Stimulated activated CD4-positive, alpha-beta T cell treated with anti-CD3 and anti-CD28 coated beads, Interleukin-1b, Interleukin-23, amount 100 ng/mL, for 1 hour (primary cell): ENCODE measurements at regions not wholly inside any gene's neighbourhood (a gene's known extent, or its start where the extent isn't known, plus 50 kb on each side); places are given as distances from the start of the nearest gene placed in this dataset.
"Not testable (repeated sequence)": the region's sequence is repeated elsewhere in the genome, so short reads cannot be mapped to it uniquely, and the experiment has no call there.

Source experiments
- DNase-seq, 2 donors: peaks; one replicate each; pipeline ENCODE4 v3.0.0-alpha.2; 2020; ENCODE audit warnings: low read depth in 2 of 2

DNA sequence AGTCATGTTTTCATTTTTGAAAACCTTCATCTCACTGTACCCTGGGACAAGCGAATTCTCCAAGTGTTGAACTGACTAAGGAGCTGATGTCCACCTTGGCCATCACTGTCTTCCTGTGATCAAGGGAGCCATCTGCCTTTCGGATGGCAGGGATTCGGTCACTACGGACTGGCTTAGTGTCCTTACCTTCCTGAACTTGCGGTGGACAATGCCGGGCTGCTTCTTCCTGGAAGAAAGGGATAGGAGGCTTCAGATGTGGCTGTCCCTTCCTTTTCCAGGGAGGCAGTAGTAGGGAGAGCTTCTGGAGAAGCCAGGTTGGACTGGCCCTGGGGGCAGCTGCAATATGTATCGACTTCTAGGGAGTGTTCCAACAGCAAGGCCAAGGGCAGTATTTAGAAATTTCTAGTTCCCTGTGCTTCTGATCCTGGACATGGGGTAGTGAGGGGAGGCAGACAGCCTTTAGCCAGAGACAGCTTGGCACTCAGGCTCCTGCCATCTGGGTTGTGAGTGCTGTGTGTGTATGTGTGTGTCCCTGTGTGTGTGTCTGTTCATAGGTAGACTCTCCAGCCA lies 114.6 kb downstream of the IER5 start:
- DNase-seq, result no peak

DNA sequence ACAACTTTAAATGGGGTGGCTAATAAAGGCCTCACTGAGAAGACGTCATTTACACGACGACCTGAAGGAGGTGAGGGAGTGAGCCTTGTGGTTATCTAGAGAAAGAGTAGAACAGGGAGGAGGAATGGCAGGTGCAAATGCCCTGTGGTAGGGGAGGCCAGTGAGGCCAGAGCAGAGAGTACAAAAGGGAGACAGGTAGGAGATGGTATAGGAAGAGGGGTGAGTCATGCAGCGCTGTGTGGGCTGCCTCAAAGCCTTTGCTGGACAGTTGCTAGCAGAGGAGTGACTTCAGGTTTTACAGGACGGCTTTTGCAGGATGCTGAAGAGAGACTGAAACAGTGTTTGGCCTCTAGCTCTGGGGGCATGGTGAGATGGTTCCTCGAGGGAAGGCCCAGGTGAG lies 116.0 kb downstream of the IER5 start:
- DNase-seq, result no peak

DNA sequence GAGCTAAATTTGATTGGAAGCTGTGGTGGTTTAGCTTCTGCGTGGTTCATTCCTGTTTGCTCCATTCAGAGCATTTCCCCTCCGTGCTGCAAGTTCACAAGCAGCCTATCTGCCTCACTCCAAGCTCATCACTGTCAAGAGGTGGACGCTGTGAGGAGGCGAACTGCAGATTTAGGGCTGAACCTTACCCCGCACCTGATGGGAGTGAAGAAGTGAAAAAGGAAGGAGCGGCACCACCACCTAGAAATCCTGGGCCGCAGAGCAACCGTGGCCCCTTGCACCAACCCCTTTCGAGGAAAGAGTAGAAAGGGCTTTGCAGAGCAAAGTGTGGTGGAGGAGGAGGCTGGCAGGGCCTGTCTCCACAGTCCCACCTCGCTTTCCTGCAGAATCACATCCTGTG lies 117.4 kb downstream of the IER5 start:
- DNase-seq, result no peak

DNA sequence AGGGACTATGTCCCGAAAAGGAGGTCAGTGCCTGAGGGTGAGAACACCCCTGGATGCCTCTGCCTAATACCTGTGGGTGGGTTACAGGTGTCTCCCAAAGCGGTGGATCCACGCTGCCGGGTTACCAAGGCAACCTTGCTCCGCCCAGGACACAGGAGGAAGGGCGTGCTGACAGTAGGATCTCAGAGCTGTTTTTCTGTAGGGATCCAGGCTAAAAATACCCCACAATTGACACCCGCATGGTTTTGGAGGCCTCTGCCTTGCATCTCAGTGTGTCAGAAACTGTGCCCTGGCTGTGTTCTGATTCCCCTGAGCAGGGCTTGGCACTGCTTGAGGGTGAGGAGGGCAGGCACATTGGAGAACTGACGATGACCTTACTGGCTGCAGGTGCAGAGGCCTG lies 118.0 kb downstream of the IER5 start:
- DNase-seq, result no peak

DNA sequence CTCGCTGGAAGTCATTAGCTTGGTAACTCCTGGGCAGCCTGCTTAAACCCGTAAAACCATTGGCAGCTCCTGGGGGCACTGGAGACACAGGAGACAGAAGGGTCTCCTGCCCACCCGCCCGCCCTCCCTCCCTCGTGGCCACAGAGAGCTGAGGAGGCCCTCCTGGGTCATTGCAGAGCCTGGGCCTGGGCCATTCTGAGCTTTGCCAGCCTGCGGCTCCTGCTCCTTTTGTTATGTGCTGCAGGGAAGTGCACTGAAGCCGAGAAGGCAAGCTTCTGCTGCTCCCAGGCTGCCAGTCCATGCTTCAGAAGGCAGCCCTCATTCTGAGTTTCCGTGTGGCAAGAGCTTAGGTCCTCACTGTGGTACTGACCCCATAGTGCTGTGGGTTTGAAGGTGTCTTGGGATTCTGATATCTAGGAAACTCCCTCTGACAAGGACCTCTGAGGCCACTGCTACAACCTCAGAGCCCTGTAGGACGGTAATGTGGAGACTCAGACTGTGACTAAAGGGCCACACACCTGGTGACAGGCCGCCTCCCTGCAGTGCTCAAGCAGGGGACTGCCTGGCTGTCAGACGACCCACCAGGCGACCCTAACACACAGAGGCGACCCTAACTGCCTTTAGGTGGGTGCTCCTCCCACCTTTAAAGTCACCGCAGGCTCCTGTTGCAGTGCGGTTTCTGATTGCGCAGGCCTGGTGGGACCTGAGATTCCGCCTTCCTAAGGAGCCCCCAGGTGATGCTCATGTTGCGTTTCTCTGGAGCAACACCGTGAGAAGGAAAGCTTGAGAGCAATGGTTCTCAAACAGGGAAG lies 118.7 kb downstream of the IER5 start:
- no peak for DNase-seq

DNA sequence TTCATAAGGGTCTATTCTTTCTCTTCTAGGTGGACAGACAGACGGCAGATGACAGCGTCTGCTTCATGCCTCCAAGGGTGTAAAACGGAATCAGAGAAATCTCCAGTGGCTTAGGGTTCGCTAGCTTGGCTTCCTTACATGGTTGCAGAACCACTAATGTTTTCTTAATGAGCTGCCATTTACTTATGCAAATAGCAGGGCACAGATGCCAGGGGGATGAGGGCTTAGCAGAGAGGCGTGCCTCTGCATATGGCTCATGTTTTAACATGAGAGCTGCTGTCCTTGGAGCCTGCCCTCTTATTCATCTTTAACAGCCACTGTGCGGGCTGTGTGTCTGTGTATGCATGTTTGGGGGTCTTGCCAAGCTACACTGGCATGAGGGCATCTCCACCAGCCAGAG lies 119.6 kb downstream of the IER5 start:
- no peak for DNase-seq

DNA sequence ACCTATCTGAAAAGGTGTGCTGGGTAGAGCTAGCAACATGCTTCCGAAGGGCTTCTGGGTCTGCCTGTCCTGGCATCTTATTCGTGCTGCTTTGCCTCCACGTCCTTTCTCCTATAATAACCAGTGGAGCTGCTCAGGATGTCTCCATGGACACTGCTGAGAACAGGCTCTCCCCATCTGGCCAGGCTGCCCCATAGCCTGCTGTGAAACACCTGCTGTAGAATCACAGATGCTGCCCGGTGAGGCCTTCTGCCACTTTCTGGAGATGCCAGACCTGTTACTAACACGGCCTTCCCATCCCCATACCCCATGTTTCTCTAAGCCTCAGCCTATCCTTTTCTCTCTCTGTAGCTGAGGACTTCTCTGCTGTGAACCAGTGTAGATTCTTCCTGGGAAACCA lies 120.5 kb downstream of the IER5 start:
- DNase-seq, result no peak

DNA sequence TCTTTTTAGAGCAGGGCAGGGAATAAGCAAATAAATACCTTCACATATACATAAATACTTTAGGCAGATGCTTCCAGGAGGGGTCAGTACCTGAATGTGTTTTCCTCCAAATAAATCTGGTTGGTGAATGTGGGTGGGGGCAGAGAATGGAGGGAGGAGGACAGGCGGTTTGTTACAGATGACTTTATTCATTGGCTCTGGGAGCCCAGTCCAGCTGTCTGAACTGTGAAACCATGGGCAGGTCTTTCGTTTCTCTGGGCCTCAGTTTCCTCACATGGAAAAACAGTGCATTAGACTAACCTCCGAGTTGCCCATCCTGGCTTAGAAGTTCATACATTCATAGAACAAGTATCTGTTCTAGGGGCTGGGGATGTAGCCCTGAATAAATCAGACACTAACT lies 124.6 kb downstream of the IER5 start:
- no peak for DNase-seq

DNA sequence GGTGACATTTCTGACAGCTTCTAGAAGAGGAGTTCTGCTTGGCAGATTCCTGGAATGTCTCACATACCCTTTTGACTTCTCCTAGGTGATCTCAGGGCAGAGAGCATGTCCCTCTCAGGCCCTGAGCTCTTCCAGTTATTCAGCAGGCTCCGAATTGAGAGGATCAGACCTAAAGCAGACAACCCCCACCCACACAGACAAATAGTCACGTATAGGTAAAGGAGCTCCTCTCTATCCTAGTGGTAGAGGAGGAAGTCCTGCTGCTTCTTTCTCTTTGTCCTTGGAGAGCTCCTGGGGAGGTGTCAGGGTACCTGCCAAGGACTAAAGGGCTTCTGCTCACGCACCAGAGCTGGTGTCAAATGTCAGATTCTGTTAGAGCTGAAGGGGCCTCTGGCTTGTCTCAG lies 128.1 kb downstream of the IER5 start:
- DNase-seq, result no peak

DNA sequence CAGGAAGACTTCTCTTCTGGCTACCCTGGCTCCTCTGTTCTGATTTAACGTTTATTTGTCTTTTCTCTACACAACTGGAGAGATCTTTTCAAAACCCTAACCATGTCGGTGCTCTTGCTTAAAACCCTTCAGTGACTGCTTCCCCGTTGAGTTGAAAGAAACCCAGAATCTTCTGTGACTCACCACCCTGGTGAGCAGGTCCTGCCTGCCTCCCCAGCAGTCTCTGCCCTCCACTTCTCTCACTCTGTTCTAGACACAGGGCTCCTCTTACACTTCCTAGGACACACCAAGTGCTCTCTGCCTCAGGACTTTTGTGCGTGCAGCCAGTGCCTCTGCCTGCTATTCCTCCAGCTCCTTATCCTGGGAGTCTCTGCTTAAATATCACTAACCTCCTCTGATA lies 131.4 kb downstream of the IER5 start:
- DNase-seq, result no peak

DNA sequence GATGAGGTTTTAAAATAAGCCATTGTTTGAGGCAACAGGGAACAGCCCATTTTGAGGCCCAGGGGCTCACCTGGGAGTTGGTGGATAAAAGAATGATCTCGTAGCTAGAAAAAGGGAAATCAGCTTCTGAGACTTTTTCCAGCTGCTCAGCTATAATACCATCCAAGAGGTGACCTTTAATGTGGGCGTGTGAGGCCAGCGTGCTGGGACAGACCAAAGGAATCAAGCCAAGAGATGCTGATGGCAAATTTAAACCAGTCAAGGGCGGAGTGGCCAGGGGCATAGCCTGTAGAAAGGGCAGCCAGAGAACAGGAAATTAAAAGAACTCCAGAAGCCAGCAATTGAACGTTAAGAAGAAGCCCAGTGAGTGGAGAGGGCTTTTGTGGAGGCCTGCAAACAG lies 132.6 kb downstream of the IER5 start:
- no peak for DNase-seq

DNA sequence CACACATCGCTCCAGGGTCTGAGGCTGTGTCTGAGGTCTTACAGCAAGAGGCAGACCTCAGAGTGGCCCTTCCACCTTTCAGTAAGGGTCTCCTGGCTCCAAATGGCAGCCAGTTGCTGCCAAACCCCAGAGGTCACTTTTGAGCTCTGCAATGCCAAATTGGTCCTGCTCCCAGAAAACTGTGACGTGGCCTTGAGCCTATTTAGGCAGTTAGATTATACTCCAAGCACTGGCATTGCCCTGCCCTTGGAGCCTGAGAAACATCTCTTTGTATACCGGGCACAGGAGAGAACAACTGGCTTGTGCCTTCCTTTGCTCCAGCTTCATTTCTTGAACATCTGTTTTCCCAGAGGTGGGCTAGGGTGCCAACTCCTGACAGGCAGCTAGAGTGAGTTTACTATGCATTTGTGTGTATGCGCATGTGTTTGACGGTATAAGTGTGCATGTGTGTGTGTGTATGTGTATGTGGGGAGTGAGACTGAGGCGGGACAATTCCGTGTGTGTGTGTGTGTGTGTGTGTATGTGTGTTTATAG lies 134.5 kb downstream of the IER5 start:
- no peak for DNase-seq

DNA sequence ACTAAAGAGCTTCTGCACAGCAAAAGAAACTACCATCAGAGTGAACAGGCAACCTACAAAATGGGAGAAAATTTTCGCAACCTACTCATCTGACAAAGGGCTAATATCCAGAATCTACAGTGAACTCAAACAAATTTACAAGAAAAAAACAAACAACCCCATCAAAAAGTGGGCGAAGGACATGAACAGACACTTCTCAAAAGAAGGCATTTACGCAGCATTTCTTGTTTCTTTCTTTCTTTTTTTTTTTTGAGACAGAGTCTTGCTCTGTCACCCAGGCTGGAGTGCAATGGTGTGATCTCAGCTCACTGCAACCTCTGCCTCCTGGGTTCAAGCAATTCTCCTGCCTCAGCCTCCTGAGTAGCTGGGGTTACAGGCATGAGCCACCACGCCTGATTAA lies 138.2 kb downstream of the IER5 start:
- not testable (repeated sequence) for DNase-seq

DNA sequence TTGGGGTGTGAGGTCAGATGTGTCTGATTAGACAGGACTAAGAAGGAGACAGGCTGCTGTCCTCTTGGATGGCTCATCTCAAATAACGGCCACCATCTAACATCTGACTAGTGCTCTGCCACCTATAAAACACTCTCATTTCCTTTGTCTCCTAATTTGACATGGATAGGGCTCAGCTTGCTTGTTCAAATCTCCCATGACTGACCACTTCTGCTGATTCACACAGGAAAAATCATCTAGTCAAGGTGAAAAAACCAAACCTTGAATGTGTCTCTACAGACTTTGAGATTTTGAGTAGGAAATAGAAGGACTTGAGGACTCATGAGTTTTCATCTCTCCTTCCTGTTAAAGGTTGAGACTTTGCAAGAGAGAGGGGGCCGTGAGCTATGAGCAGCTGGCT lies 150.6 kb downstream of the IER5 start:
- DNase-seq, result no peak

DNA sequence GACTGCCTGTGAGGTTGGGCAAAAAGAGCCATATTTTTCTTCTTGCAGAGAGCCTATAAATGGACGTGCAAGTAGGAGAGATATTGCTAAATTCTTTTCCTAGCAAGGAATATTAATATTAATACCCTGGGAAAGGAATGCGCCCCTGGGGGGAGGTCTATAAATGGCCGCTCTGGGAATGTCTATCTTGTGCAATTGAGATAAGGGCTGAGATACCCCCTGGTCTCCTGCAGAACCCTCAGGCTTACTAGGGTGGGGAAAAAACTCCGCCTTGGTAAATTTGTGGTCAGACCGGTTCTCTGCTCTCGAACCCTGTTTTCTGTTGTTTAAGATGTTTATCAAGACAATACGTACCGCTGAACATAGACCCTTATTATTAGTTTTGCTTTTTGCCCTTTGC lies 157.8 kb downstream of the IER5 start:
- DNase-seq, result not testable (repeated sequence)

DNA sequence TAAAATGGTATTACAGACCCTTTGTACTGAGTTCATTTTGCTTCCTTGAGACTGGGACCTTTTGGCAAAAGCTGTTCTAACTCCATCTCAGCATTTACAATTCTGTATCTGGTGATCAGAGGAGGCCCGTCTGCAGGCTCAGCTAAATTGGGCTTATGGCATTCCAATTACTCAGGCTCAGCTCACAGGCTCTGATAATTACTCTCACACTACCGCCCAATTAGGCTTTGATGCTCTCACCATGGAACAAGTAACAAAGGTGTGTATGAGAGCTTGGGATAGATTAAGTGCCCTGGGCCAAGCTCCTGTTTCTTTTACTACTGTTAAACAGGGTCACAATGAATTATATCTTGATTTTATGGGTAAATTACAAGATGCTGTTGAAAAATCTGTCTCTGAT lies 159.9 kb downstream of the IER5 start:
- not testable (repeated sequence) for DNase-seq

DNA sequence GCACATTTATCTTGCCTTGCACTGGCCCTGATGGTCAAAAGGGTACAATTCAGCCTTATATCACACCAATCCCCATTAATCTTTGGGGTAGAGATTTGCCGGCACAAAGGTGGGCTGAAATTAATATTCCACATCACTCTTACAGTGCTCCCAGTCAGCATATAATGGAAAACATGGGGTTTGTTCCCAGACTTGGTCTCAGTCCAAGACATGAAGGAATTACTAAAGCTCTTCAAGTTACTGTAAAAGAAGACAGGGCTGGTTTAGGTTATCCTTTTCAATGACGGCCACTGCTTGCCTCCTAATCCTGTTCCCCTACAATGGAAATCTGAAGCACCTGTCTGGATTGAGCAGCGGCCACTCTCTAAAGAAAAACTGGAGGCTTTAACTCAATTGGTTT lies 160.7 kb downstream of the IER5 start:
- no peak for DNase-seq

DNA sequence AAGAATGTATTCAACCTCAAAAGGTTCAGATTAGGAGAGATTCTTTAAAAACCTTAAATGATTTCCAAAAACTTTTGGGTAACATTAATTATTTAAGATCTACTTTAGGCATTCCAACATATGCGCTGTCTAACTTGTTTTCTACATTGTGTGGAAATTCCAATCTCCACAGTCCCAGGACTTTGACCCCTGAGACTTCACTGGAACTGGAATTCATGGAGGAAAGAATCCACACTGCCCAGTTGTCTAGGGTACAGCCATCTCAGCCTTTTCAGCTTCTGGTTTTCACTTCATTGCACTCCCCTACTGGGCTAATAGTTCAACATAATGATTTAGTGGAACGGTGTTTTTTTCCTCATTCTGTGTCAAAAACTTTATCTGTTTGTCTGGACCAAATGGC lies 161.5 kb downstream of the IER5 start:
- no peak for DNase-seq

DNA sequence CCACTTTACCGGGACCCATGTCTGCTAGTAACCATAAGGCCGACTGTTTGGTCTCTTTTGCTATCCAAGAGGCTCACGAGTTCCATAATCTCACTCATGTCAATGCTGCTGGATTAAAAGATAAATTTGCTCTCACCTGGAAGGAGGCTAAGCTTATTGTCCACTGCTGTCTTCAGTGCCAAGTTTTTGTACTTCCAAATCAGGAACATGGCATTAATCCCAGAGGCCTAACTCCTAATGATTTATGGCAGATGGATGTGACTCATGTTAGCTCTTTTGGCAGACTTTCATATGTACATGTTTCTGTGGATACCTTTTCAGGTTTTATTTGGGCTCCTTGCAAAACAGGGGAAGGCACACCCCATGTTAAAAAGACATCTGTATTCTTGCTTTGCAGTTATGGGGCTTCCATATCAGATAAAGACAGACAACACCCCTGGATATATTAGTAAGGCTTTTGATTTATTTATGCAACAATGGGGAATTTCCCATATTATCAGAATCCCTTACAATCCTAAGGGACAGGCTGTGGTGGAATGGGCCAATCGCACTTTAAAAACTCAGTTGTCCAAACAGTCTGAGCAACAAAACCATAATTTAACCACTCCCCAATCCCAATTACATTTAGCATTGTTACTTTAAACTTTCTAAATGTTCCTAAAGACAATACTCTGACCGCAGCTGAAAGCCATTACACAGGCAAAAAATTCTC lies 162.7 kb downstream of the IER5 start:
- DNase-seq, result no peak

DNA sequence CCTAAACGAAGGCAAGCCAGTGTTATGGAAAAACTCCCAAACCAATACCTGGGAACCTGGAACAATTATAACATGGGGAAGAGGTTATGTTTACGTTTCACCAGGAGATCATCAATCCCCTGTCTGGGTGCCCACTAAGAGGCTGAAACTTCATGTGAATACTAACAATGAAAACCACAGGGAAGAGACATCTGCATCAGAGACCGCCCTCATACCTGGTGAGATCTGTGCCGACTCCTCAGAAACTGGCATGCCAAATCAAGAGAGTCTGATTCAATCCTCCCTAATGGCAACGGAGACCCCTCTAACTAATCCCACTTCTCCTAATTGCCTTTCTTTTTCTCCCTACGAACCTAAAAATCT lies 163.2 kb downstream of the IER5 start:
- DNase-seq, result no peak

DNA sequence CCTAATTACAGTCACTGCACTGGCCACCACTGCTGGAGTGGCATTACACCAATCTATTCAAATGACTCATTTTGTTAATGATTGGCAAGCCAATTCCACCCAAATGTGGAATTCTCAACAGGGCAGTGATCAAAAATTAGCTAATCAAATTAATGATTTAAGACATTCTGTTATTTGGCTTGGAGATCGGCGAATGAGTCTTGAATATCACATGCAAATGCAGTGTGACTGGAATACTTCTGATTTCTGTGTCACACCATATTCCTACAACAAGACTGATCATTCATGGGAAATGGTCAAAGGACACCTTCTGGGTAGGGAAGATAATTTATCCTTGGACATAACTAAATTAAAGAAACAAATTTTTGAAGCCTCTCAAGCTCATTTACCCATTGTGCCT lies 165.1 kb downstream of the IER5 start:
- not testable (repeated sequence) for DNase-seq

DNA sequence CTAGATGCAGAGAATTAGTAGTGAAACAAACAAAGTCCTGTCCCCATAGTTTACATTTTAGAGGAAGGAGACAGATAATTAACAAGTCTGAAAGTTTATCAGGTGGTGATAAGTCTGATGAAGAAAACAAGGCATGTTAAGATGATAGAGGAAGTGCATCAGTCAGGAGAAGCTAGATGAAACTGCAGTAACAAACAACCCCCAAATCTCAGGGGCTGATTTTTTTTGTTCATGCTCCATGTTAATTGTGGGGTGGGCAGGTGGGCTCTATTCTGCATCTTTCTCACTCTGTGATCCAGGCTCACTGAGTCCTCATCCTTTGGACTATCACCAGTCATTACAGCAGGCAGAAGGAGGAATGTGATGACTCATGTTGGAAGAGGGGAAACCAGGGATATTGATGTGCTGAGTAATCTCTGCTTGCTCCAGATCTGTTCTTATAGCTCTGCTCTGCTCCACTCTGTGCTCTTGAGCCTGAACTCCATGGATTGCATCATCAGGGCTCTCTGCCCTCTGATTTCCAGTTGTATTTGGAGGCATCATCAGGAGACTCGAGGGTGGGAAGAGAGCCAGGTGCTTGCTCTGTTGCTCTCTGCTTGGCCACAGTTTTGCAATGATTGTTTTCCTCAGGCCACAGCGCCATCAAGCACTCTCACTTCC lies 166.9 kb downstream of the IER5 start:
- no peak for DNase-seq
